ENCODE measurements at regions not wholly inside any gene's neighbourhood (a gene's known extent, or its start where the extent isn't known, plus 50 kb on each side); places are given as distances from the start of the nearest gene placed in this dataset.
"Not testable (repeated sequence)": the region's sequence is repeated elsewhere in the genome, so short reads cannot be mapped to it uniquely, and the experiment has no call there.

- no peak for DNase-seq (ENCODE audit: low spot score)
Measured at GRCh38 chr1:55775007-55775406, 559.8 kb upstream of the USP24 start.

- no peak for DNase-seq (ENCODE audit: low spot score)
Measured at GRCh38 chr1:55774446-55774845, 559.3 kb upstream of the USP24 start.

- DNase-seq (ENCODE audit: low spot score): no peak
Measured at GRCh38 chr1:55773211-55773940, 558.2 kb upstream of the USP24 start.

- DNase-seq (ENCODE audit: low spot score): no peak
Measured at GRCh38 chr1:55768327-55768952, 553.3 kb upstream of the USP24 start.

- DNase-seq (ENCODE audit: low spot score): no peak
Measured at GRCh38 chr1:55767171-55767570, 552.0 kb upstream of the USP24 start.

GRCh38 chr1:55765505-55765904 is 550.3 kb upstream of the USP24 start:
- DNase-seq (ENCODE audit: low spot score): not testable (repeated sequence)

GRCh38 chr1:55751776-55752175 is 536.6 kb upstream of the USP24 start:
- no peak for DNase-seq (ENCODE audit: low spot score)

GRCh38 chr1:55750628-55750995 is 535.4 kb upstream of the USP24 start:
- no peak for DNase-seq (ENCODE audit: low spot score)

GRCh38 chr1:55749975-55750627 is 534.9 kb upstream of the USP24 start:
- DNase-seq (ENCODE audit: low spot score): no peak

- no peak for DNase-seq (ENCODE audit: low spot score)
Measured at GRCh38 chr1:55747408-55747841, 532.3 kb upstream of the USP24 start.

GRCh38 chr1:55746710-55747109 is 531.5 kb upstream of the USP24 start:
- DNase-seq (ENCODE audit: low spot score): no peak

GRCh38 chr1:55741516-55741915 is 526.4 kb upstream of the USP24 start:
- no peak for DNase-seq (ENCODE audit: low spot score)

GRCh38 chr1:55735106-55735505 is 519.9 kb upstream of the USP24 start:
- DNase-seq (ENCODE audit: low spot score): no peak

- DNase-seq (ENCODE audit: low spot score): no peak
Measured at GRCh38 chr1:55726994-55727393, 511.8 kb upstream of the USP24 start.

- DNase-seq (ENCODE audit: low spot score): no peak
Measured at GRCh38 chr1:55725378-55725777, 510.2 kb upstream of the USP24 start.

- DNase-seq (ENCODE audit: low spot score): no peak
Measured at GRCh38 chr1:55724551-55725325, 509.6 kb upstream of the USP24 start.

GRCh38 chr1:55723001-55723400 is 507.8 kb upstream of the USP24 start:
- DNase-seq (ENCODE audit: low spot score): no peak

GRCh38 chr1:55720261-55720660 is 505.1 kb upstream of the USP24 start:
- no peak for DNase-seq (ENCODE audit: low spot score)

GRCh38 chr1:55718758-55719671 is 503.9 kb upstream of the USP24 start:
- no peak for DNase-seq (ENCODE audit: low spot score)

GRCh38 chr1:55717111-55717510 is 501.9 kb upstream of the USP24 start:
- DNase-seq (ENCODE audit: low spot score): no peak

GRCh38 chr1:55716610-55717009 is 501.4 kb upstream of the USP24 start:
- DNase-seq (ENCODE audit: low spot score): no peak

- no peak for DNase-seq (ENCODE audit: low spot score)
Measured at GRCh38 chr1:55716151-55716550, 501.0 kb upstream of the USP24 start.
